GM18502 (cell line): ENCODE measurements at regions not wholly inside any gene's neighbourhood (a gene's known extent, or its start where the extent isn't known, plus 50 kb on each side); places are given as distances from the start of the nearest gene placed in this dataset.
"Not testable (repeated sequence)": the region's sequence is repeated elsewhere in the genome, so short reads cannot be mapped to it uniquely, and the experiment has no call there.

Experiments
- ATAC-seq: cut with Tn5 transposase; IDR thresholded peaks from one replicate; pipeline ENCODE4 v1.9.1; 2021; ENCODE audit warnings: mild to moderate bottlenecking; ENCODE audit not compliant: unreplicated experiment, poor library complexity

GRCh38 chr13:59024434-59024833, 1139.3 kb downstream of the DIAPH3 start:
- no peak for ATAC-seq

GRCh38 chr13:59034198-59034597, 1129.5 kb downstream of the DIAPH3 start:
- ATAC-seq = no peak

GRCh38 chr13:59038824-59039223, 1124.9 kb downstream of the DIAPH3 start:
- ATAC-seq = no peak

- ATAC-seq = no peak
Observed at GRCh38 chr13:59043016-59043415, 1120.7 kb downstream of the DIAPH3 start.

GRCh38 chr13:59047546-59047945, 1116.2 kb downstream of the DIAPH3 start:
- no peak for ATAC-seq

- ATAC-seq = no peak
Observed at GRCh38 chr13:59061621-59062020, 1102.1 kb downstream of the DIAPH3 start.

- ATAC-seq = no peak
Observed at GRCh38 chr13:59064042-59064441, 1099.7 kb downstream of the DIAPH3 start.

GRCh38 chr13:59076386-59076785, 1087.3 kb downstream of the DIAPH3 start:
- ATAC-seq = not testable (repeated sequence)

GRCh38 chr13:59086147-59086546, 1077.6 kb downstream of the DIAPH3 start:
- ATAC-seq = no peak

- no peak for ATAC-seq
Observed at GRCh38 chr13:59088716-59089115, 1075.0 kb downstream of the DIAPH3 start.

GRCh38 chr13:59094181-59094580, 1069.5 kb downstream of the DIAPH3 start:
- no peak for ATAC-seq

GRCh38 chr13:59099182-59099974, 1064.3 kb downstream of the DIAPH3 start:
- no peak for ATAC-seq

GRCh38 chr13:59103004-59103768, 1060.5 kb downstream of the DIAPH3 start:
- ATAC-seq = no peak

GRCh38 chr13:59111751-59112171, 1052.0 kb downstream of the DIAPH3 start:
- ATAC-seq = no peak

- no peak for ATAC-seq
Observed at GRCh38 chr13:59112221-59112718, 1051.5 kb downstream of the DIAPH3 start.

GRCh38 chr13:59119475-59119874, 1044.3 kb downstream of the DIAPH3 start:
- no peak for ATAC-seq

GRCh38 chr13:59120297-59120843, 1043.4 kb downstream of the DIAPH3 start:
- ATAC-seq = no peak

- no peak for ATAC-seq
Observed at GRCh38 chr13:59121507-59121906, 1042.2 kb downstream of the DIAPH3 start.

GRCh38 chr13:59126474-59126873, 1037.3 kb downstream of the DIAPH3 start:
- no peak for ATAC-seq

- no peak for ATAC-seq
Observed at GRCh38 chr13:59133903-59134302, 1029.8 kb downstream of the DIAPH3 start.

- no peak for ATAC-seq
Observed at GRCh38 chr13:59144700-59145099, 1019.0 kb downstream of the DIAPH3 start.
